Stimulated activated CD8-positive, alpha-beta memory T cell treated with anti-CD3 and anti-CD28 coated beads, Interleukin-7, amount 100 ng/mL, for 1 hour (primary cell): ENCODE measurements at regions not wholly inside any gene's neighbourhood (a gene's known extent, or its start where the extent isn't known, plus 50 kb on each side); places are given as distances from the start of the nearest gene placed in this dataset.
"Not testable (repeated sequence)": the region's sequence is repeated elsewhere in the genome, so short reads cannot be mapped to it uniquely, and the experiment has no call there.

Source experiments
- DNase-seq, 2 donors: peaks; one replicate each; pipeline ENCODE4 v3.0.0-alpha.2; 2020; ENCODE audit warnings: low read depth in 2 of 2

DNA sequence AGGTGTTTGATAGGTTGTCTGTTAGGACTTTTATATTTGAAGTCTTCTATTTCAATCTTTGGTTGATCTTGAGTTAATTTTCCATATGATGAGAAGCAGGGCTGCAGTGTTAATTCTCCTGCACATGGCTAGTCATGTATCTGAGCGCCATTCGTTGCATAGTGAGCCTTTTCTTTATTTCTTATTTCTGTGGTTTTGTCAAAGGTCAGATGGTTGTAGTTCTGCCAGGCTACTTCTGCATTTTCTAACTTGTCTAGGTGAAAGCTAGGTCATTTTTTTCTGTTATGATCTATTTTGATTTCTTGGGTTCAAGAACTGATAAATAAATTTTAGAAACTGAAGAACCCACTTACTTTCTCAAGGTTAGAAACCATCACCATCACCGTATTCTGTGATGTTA, 56.7 kb downstream of the CCDC74A start:
- no peak for DNase-seq

DNA sequence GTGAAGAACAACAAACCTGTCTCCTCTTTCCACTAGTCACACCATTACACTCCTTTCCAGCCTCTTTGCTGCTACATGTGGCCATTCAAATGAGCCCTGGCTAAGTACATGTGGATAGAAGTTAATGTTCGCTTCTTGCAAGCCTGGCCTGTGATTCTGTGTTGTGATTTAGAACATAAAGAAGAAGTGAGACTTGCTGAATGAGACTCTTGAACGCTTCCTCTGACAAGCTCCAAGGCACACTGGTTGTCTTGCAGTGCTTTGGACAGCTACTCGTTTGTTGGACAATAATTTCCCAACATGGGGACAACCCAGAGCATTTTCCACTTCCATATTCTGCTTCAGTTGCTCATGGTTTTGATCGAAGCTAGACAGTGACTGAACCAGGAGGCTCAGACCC, 57.3 kb downstream of the CCDC74A start:
- no peak for DNase-seq

DNA sequence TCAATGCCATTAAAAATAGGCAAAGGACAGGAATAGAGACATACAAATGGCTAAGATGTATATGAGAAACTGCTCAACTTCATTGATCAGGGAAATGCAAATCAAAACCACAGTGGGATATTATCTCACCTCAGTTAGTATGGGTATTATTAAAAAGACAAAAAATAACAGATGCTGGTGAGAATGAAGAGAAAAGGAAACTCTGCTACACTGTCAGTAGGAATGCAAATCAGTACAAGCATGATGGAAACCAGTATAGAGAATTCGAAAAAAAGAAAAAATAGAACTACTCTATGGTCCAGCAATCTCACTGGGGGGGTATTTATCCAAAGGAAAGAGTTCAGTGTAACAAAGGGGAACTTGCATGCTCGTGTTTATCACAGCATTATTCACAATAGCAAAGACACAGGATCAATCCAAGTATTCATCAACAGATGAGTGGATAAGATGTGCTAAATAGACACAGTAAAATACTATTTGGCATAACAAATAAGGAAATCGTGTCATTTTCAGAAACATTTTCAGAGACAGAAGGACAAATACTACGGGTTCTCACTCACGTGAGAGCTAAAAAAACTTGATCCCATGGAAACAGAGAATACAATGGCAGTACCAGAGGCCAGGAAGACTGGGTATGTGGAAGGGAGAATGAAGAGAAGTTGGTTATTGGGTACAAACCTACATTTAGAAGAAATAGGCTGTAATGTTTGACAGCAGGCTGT, 60.6 kb downstream of the CCDC74A start:
- DNase-seq, result no peak

DNA sequence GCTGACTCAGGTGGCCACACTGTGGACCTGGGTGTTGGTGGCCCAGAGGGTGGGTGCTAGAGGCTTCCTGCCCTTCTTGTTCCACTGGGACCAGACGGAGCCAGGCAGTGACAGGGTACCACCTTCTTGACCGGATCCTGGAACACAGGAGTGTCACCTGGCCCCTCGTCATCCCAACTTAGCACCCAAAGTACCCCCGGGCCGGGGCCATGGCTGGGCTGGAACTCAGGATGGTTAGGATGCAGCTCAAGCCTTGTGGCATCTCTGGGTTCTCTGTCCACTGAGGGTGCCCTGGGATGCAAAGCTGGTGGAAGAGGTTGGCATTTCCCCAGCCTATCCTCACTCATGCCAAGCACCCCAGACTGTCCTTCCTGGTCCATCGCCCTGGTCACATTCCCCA, 61.4 kb downstream of the CCDC74A start:
- DNase-seq, result not testable (repeated sequence)

DNA sequence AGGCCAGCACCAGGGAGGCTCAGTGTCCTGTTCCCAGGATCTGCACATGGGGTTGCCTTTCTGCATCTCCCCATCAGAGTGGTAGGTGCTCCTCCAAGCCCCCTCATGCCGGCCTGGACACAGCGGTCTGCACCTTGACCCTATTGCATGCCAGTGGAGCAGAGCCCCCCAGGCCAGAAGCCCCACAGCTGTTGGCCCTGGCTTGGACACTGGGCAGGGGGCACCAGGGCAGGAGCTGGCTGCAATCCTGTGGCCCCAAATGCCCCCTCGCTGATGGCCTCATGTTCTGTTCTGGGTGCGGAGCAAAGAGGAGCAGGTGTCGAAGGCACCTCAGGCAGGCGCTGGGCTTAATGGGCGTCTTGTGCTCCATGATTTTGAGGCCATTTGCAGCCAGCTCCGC, 62.7 kb downstream of the CCDC74A start:
- no peak for DNase-seq

DNA sequence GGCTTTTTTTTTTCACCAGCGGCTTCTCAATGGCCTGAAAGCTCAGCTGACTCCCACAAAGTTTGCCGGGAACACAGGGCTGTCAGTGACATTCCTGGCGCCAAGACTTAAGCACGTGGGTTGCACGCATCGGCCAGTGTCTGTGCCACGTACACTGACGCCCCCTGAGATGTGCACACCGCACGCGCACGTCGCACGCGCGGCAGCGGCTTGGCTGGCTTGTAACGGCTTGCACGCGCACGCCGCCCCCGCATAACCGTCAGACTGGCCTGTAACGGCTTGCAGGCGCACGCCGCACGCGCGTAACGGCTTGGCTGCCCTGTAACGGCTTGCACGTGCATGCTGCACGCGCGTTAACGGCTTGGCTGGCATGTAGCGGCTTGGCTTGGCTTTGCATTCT, 63.2 kb downstream of the CCDC74A start:
- DNase-seq, result no peak

DNA sequence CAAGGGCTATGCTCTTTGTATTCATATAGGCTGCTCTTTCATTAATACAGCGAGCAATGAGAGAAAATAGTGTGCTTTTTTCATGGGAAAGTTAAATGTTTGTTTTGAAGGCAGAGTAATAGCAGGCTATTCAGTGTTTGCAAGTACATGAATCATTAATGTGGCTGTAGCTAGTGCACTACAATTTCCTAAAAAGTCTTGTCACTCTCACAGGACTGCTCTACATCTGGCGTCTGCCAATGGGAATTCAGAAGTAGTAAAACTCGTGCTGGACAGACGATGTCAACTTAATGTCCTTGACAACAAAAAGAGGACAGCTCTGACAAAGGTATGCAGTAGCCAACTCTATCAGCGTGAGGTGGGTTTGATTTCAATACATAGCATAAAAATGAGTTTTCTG, 68.9 kb downstream of the CCDC74A start:
- DNase-seq, result not testable (repeated sequence)

DNA sequence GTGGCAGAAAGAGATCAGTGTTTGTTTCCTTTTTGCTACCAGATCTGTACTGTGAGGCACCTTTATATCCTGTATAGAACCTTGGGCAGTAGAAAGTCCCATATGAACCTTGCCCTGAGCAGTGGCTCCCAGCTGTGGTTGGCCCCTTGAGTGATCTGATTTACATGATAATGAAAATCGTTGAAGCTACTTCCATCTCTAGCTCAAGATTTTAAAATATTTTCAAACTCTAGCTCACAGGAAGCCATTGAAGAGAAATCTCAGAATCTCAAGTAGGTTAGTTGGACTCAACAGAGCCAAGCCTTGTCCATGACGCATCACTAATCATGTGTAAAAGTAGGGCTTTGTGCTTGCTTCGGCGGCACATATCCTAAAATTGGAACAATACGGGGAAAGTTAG, 74.8 kb downstream of the CCDC74A start:
- not testable (repeated sequence) for DNase-seq

DNA sequence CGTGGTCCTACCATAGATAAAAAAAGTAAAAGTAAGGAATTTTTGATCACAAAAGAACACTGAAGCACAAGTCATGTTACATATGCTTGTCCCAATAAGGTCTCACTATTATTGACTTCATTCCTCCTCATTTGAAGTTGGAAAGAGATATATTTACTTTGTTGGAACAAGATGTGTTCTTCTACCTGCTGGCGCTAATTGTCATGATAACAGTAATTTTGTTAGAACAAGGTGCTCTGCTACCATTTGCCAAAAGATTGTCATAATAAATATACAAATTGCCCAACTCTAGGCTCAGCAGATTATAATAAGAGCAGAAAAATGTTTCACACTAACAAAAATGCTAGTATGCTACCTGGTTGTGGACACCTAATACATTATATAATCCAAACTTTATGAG, 77.0 kb downstream of the CCDC74A start:
- DNase-seq, result not testable (repeated sequence)

DNA sequence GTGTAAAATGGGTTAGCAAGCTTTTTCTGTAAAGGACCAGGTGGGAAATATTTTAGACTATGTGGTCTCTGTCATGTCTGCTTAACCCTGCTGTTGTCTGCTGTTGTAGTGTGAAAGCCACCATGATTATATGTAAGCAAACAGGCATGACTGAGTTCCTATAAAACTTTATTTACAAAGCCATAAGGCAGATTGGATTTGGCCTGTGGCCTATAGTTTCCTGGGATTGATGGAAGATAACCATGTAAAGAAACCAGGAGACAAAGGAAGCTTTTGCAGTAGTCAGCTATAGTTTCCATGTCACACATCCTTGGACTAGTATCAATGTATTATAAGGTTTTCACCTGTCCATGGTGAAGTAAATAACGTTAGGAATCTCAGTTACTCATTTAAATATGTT, 78.7 kb downstream of the CCDC74A start:
- DNase-seq, result not testable (repeated sequence)

DNA sequence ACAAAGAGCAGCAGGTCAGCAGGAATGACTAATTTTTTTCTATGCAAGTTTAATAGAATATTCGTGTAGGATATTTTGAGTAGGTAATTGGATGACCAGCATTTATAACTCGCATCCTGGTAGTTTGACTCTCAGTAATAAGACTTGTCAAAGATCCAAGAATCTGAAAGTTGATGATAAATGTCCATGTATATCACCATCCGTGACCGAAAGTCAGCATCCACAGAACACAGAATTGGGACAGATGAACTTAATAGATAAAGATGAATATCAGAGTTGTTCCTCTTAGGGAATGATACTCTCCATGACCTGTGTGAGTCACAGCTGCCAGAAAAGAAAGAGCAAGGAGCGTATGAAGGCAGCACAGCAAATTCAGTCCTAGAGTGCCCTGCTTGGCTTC, 79.4 kb downstream of the CCDC74A start:
- not testable (repeated sequence) for DNase-seq

DNA sequence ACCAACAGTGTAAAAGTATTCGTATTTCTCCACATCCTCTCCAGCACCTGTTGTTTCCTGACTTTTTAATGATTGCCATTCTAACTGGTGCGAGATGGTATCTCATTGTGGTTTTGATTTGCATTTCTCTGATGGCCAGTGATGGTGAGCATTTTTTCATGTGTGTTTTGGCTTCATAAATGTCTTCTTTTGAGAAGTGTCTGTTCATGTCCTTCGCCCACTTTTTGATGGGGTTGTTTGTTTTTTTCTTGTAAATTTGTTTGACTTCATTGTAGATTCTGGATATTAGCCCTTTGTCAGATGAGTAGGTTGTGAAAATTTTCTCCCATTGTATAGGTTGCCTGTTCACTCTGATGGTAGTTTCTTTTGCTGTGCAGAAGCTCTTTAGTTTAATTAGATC, 86.9 kb downstream of the CCDC74A start:
- DNase-seq, result not testable (repeated sequence)

DNA sequence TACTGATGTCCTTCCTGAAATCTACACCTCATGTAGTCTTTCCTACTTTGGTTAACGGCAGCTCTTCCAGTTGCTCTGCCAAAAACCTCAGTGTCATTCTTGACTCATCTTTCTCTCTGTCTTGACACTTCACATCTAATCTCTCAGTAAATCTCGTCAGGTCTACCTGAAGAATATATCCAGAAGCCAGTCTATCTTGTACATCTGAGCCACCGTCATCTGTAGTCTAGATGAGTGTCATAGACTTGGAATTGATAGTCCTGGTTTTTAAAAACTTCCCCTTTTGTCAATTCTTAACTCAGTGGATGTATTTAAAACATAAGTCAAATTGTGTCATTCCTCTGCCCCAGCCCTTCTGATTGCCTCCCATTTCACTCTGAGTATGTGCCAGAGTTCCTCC, 90.6 kb downstream of the CCDC74A start:
- not testable (repeated sequence) for DNase-seq

DNA sequence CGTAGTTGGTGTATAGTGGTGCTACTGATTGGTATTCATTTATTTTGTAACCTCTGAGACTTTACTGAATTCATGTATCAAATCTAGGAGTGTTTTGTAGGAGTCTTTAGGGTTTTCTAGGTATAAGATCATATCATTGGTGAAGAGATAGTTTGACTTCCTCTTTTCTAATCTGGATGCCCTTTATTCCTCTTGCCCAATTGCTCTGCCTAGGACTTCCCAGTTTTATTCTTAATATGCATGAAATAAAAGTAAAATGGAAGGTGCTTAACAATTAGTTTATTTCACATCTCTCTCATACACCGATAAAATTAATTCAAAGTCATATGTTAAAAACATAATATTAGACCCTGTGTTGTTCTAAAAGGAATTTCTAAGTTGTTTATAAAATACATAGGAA, 95.2 kb downstream of the CCDC74A start:
- DNase-seq, result not testable (repeated sequence)

DNA sequence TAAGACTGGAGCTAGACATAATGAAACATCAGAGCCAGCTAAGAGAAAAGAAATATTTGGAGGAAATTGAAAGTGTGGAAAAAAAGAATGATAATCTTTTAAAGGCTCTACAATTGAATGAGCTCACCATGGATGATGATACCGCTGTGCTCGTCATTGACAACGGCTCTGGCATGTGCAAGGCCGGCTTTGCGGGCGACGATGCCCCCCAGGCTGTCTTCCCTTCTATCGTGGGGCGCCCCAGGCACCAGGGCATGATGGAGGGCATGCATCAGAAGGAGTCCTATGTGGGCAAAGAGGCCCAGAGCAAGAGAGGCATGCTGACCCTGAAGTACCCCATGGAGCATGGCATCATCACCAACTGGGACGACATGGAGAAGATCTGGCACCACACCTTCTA, 98.3 kb downstream of the CCDC74A start:
- DNase-seq, result not testable (repeated sequence)

DNA sequence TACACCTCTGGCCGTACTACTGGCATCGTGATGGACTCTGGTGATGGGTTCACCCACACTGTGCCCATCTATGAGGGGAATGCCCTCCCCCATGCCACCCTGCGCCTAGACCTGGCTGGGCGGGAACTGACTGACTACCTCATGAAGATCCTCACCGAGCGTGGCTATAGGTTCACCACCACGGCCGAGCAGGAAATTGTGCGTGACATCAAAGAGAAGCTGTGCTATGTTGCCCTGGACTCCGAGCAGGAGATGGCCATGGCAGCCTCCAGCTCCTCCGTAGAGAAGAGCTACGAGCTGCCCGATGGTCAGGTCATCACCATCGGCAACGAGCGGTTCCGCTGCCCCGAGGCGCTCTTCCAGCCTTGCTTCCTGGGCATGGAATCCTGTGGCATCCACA, 98.9 kb downstream of the CCDC74A start:
- not testable (repeated sequence) for DNase-seq

DNA sequence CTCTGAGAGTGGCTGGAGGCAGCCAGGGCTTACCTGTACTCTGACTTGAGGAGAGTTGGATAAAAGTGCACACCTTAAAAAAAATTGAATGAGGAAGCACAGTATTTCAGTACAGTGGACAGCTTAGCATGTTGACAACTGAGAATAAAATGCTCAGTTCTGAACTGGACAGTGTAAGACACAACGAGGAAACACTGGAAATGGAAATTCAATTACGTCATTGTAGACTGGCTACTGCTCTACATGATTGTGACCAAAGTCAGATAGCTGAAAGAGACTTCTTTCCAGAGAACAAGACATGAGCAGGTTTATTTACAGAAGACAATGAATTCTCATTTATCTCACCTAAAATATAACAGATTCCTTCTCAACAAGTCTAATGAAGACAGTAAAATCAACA, 100.1 kb downstream of the CCDC74A start:
- DNase-seq, result not testable (repeated sequence)

DNA sequence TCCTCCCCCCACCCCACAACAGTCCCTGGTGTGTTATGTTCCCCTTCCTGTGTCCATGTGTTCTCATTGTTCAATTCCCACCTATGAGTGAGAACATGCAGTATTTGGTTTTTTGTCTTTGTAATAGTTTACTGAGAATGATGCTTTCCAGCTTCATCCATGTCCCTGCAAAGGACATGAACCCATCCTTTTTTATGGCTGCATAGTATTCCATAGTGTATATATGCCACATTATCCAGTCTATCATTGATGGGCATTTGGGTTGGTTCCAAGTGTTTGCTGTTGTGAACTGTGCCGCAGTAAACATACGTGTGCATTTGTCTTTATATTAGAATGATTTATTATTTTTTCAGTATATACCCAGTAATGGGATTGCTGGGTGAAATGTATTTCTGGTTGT, 104.0 kb downstream of the CCDC74A start:
- DNase-seq, result not testable (repeated sequence)

DNA sequence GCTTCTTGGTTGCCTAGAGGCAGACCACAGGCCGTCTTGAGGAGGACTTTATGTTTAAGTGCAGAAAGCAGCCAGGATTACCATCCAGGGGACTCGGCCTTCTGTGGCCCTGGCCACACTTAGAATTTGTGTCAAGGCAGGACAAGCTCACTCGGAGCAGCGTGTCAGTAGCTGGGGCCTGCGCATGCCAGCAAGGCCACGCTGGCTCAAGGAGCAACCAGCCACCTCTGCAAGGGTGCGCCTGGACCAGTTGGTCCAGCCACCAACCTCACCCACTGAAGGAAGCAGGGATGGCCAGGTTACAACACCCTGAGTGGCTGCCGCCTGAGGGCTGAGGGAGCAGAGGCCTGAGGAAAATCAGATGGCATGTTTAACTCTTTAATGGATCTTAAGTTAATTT, 105.7 kb downstream of the CCDC74A start:
- not testable (repeated sequence) for DNase-seq

DNA sequence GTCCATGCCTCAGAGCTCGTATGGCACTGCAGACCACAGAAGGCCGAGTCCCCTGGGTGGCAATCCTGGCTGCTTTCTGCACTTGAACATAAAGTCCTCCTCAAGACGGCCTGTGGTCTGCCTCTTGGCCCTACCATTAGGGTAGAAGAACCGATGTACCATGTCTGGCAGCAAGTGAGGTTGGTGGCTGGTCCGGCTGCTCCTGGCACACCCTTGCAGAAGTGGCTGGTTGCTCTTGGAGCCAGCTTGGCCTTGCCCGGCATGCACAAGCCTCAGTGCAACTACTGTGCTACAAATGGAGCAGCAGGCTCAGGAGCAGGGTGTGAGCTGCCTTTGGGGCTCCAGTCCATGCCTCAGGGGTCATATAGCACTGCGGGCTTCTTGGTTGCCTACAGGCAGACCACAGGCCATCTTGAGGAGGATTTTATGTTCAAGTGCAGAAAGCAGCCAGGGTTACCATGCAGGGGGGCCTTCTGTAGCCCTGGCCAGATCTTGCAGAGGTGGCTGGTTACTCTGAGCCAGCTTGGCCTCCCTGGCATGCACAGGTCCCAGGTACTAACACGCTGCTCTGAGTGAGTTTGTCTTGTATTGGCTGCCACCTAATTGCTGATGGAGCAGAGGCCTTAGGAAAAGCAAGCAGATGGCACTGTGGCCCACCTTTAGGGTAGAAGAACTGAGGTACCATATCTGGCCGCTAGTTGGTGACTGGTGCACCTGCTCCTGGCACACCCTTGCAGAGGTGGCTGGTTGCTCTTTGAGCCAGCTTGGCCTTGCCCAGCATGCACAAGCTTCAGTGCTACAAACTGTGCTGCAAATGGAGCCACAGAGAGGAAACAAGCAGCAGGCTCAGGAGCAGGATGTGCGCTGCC, 106.4 kb downstream of the CCDC74A start:
- not testable (repeated sequence) for DNase-seq

DNA sequence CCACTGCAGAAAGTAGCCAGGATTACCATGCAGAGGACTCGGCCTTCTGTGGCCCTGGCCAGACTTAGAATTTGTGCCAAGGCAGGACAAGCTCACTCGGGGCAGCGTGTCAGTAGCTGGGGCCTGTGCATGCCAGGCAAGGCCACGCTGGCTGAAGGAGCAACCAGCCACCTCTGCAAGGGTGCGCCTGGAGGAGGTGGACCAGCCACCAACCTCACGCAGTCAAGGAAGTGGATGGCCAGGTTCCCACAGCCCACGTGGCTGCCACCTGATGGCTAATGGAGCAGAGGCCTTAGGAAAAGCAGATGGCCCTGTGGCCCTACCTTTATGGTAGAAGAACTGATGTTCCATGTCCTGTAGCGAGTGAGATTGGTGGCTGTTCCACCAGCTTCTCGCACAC, 107.9 kb downstream of the CCDC74A start:
- DNase-seq, result no peak

DNA sequence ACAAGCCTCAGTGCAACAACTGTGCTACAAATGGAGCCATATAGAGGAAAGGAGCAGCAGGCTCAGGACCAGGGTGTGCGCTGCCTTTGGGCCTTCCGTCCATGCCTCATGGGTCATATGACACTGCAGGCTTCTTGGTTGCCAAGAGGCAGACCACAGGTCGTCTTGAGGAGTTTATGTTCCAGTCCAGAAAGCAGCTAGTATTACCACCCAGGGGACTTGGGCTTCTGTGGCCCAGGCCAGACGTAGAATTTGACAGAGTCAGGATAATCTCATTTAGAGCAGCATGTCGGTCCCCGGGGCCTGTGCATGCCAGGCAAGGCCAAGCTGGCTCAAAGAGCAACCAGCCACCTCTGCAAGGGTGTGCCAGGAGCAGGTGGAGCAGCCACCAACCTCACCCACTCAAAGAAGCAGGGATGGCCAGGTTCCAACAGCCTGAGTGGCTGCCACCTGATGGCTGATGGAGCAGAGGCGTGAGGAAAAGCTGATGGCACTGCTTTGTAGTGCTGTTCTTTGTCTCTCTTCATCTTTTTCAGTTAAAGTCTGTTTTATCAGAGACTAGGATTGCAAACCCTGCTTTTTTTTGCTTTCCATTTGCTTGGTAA, 109.1 kb downstream of the CCDC74A start:
- not testable (repeated sequence) for DNase-seq
